Caco-2 (cell line): ENCODE measurements at regions not wholly inside any gene's neighbourhood (a gene's known extent, or its start where the extent isn't known, plus 50 kb on each side); places are given as distances from the start of the nearest gene placed in this dataset.

Experiments used
- BruUV-seq: library from RNA; stranded (reverse); fragments of 400-500 nt; replicated peaks from 2 replicates; lab custom pipeline; 2021; lab: Mats Ljungman, UMichigan
- CTCF ChIA-PET: fragments of 300-600 bp; sonication (Branson Sonifier 250); formaldehyde crosslinking; loops from one replicate; lab custom pipeline; 2022; ENCODE audit warnings: antibody characterized with exemption; lab: Charles Lee
- POLR2A ChIA-PET: fragments of 300-600 bp; sonication (Branson Sonifier 250); formaldehyde crosslinking; loops from one replicate; lab custom pipeline; 2022; ENCODE audit warnings: antibody characterized with exemption; lab: Charles Lee
- DNase-seq, 2 experiments: peaks; one replicate each; pipeline versions ENCODE4 v3.0.0 to v3.0.0-alpha.2; 2020 to 2022
- H3K27me3 ChIP-seq: replicated peaks from 2 replicates; pipeline ENCODE4 v1.6.0; 2011; ENCODE audit warnings: low read length; ENCODE audit not compliant: control insufficient read depth, insufficient read depth
- H3K36me3 ChIP-seq: 2 replicates; pipeline ENCODE4 v1.5.1; 2011; ENCODE audit warnings: low read length; ENCODE audit not compliant: control insufficient read depth, insufficient read depth
- H3K4me1 ChIP-seq: fragments of 250-450 bp; sonication (Bioruptor Pico); 2 replicates; pipeline ENCODE4 v1.5.1; 2020; ENCODE audit warnings: mild to moderate bottlenecking
- H3K4me3 ChIP-seq: 2 replicates; pipeline ENCODE4 v1.5.1; 2011; ENCODE audit warnings: low read depth, mild to moderate bottlenecking, control low read depth, low read length
- H3K9me3 ChIP-seq: fragments of 250-450 bp; sonication (Bioruptor Pico); 2 replicates; pipeline ENCODE4 v1.5.1; 2020; ENCODE audit warnings: mild to moderate bottlenecking, moderate library complexity
- H3K27ac Mint-ChIP-seq: one replicate; pipeline ENCODE4 v1.8.0; 2022; ENCODE audit warnings: mixed read lengths; ENCODE audit not compliant: unreplicated experiment
- H3K27me3 Mint-ChIP-seq: one replicate; pipeline ENCODE4 v1.8.0; 2022; ENCODE audit warnings: mixed read lengths; ENCODE audit not compliant: insufficient read depth, unreplicated experiment
- H3K36me3 Mint-ChIP-seq: one replicate; pipeline ENCODE4 v1.8.0; 2022; ENCODE audit warnings: mild to moderate bottlenecking, mixed read lengths; ENCODE audit not compliant: insufficient read depth, unreplicated experiment
- H3K4me1 Mint-ChIP-seq: one replicate; pipeline ENCODE4 v1.8.0; 2022; ENCODE audit warnings: low read depth, mixed read lengths; ENCODE audit not compliant: unreplicated experiment
- H3K4me3 Mint-ChIP-seq: one replicate; pipeline ENCODE4 v1.8.0; 2022; ENCODE audit warnings: mild to moderate bottlenecking, moderate library complexity, mixed read lengths; ENCODE audit not compliant: unreplicated experiment
- H3K9me3 Mint-ChIP-seq: one replicate; pipeline ENCODE4 v1.8.0; 2022; ENCODE audit warnings: mixed read lengths; ENCODE audit not compliant: unreplicated experiment
- intact Hi-C: fragments of 100-400 bp; cut with micrococcal nuclease; formaldehyde crosslinking; loops from one replicate; pipeline ENCODE4 v1.10.0; 2022; ENCODE audit not compliant: unreplicated experiment
- TF ChIP-seq, protein P1 (sequence below), 2 experiments: fragments of 200-600 bp in 1 of 2; IDR thresholded peaks; 1 replicate in 1 of 2; 2 replicates in 1 of 2; pipeline versions ENCODE4 v1.5.1 to v1.8.0; 2011 to 2022; ENCODE audit warnings: antibody characterized with exemption in 1 of 2, control low read depth in 1 of 2, inconsistent platforms in 1 of 2, low read depth in 1 of 2, low read length in 1 of 2, mild to moderate bottlenecking in 1 of 2, moderate library complexity in 1 of 2; ENCODE audit not compliant: insufficient read depth in 1 of 2, severe bottlenecking in 1 of 2, unreplicated experiment in 1 of 2

DNA sequence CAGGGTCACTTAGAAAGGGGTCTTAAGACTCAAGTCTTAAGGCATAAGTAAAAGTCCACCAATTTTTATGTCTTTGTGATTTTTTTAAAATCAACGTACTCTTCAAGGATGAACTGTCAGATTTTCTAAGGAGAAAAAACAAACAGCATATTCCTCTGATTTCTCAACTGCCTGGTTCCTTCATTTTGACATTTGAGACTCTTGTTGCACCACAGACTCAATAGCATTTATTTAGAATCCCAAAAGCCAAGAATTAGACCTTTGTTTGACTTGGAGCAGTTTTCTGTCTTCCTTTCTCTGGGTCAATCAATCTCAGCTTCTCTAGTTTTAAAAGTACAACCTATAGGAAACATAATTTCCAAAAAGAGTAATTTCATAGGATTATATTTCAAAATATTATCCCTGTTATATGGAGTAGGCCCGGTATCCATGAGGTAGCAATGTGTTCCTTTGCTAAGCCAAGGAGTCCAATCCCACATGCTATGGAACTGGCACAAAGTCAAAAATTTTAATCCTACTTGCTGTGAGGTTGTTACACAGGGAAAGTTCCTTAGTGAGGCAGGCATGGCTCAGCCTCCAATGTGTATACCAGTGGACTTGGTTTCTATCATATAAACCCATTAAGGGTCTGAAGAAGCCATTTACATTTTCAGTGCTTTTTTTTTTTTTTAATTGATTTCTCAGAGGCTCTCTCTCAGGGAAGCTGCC, 405.7 kb downstream of the KIF16B start:
- peaks cover 6% of the 10 kb centered on the region for H3K27me3 Mint-ChIP-seq
- H3K9me3 Mint-ChIP-seq, result no peaks in the 10 kb centered on the region
- BruUV-seq, result no TSS peak
- H3K27ac Mint-ChIP-seq, result no peak overlapping the region
- ChIA-PET CTCF (no interaction called here), POLR2A (no interaction called here)
- TF ChIP-seq, protein P1, sequence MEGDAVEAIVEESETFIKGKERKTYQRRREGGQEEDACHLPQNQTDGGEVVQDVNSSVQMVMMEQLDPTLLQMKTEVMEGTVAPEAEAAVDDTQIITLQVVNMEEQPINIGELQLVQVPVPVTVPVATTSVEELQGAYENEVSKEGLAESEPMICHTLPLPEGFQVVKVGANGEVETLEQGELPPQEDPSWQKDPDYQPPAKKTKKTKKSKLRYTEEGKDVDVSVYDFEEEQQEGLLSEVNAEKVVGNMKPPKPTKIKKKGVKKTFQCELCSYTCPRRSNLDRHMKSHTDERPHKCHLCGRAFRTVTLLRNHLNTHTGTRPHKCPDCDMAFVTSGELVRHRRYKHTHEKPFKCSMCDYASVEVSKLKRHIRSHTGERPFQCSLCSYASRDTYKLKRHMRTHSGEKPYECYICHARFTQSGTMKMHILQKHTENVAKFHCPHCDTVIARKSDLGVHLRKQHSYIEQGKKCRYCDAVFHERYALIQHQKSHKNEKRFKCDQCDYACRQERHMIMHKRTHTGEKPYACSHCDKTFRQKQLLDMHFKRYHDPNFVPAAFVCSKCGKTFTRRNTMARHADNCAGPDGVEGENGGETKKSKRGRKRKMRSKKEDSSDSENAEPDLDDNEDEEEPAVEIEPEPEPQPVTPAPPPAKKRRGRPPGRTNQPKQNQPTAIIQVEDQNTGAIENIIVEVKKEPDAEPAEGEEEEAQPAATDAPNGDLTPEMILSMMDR (IDR thresholded peaks at IDR 0.05; ENCODE audit: insufficient read depth in 1 of 2, low read depth in 1 of 2, low read length in 1 of 2, severe bottlenecking in 1 of 2, unreplicated experiment in 1 of 2), result no peak
- H3K36me3 Mint-ChIP-seq, result no peaks in the 10 kb centered on the region
- intact Hi-C loops, result no loop called here
- H3K27me3 ChIP-seq, result peaks cover 1% of the 10 kb centered on the region
- no peaks in the 10 kb centered on the region for H3K9me3 ChIP-seq
- no peaks in the 10 kb centered on the region for H3K4me1 ChIP-seq
- H3K4me3 ChIP-seq, result no peak overlapping the region
- no peak overlapping the region for H3K4me3 Mint-ChIP-seq
- H3K4me1 Mint-ChIP-seq, result no peaks in the 10 kb centered on the region
- no peaks in the 10 kb centered on the region for H3K36me3 ChIP-seq
- no peak for DNase-seq

DNA sequence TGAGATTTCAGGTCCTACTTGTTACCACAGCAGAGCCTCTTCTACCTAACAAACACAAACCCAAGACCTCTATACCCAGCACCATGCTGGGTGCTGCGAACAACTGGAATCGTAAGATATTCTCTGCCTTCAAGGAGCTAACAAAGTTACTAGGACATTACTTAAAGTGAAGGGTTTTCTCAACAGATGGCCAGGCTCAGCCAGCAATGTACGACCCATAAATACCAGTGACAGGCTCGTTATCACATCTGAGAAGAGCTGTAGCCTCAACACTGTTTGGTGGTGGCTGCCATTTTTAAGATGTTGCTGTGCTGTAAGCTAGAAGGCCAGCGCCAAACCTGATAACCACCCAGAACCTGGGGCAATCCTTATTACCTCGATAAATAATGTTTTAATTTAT, 406.5 kb downstream of the KIF16B start:
- TF ChIP-seq, protein P1 (IDR thresholded peaks at IDR 0.05; ENCODE audit: insufficient read depth in 1 of 2, low read depth in 1 of 2, low read length in 1 of 2, severe bottlenecking in 1 of 2, unreplicated experiment in 1 of 2), result no peak
- Mint-ChIP-seq H3K4me1 (no peaks in the 10 kb centered on the region), H3K27me3 (peaks cover 2% of the 10 kb centered on the region), H3K4me3 (no peak overlapping the region), H3K9me3 (no peaks in the 10 kb centered on the region), H3K27ac (no peak overlapping the region), H3K36me3 (no peaks in the 10 kb centered on the region)
- intact Hi-C loops, result no loop called here
- Histone ChIP-seq H3K4me1 (no peaks in the 10 kb centered on the region), H3K4me3 (no peak overlapping the region), H3K9me3 (no peaks in the 10 kb centered on the region), H3K36me3 (no peaks in the 10 kb centered on the region), H3K27me3 (peaks cover 1% of the 10 kb centered on the region)
- ChIA-PET POLR2A (no interaction called here), CTCF (no interaction called here)
- no TSS peak for BruUV-seq
- no peak for DNase-seq

DNA sequence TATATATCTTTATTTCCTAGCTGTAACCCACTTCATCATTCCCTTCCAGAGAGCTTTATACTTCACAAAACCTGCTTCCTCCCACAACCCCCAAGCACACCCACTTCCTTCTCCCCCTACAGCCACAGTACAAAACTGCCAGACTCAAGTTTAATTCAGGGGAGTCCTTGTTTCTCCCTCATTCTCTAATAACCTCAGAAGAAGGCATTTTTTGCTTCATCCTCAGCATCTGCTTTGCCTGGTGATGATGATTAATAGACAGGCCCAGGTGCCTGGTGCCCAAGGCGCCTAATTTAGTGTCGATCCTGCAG, 414.3 kb downstream of the KIF16B start:
- Mint-ChIP-seq H3K27ac (no peak overlapping the region), H3K27me3 (no peaks in the 10 kb centered on the region), H3K4me3 (no peak overlapping the region), H3K9me3 (peaks cover 7% of the 10 kb centered on the region), H3K4me1 (peaks cover 6% of the 10 kb centered on the region), H3K36me3 (no peaks in the 10 kb centered on the region)
- Histone ChIP-seq H3K27me3 (no peaks in the 10 kb centered on the region), H3K9me3 (no peaks in the 10 kb centered on the region), H3K4me1 (no peaks in the 10 kb centered on the region), H3K4me3 (no peak overlapping the region), H3K36me3 (no peaks in the 10 kb centered on the region)
- intact Hi-C loops, result no loop called here
- CTCF ChIA-PET, result no interaction called here
- POLR2A ChIA-PET, result no interaction called here
- TF ChIP-seq, protein P1 (IDR thresholded peaks at IDR 0.05; ENCODE audit: insufficient read depth in 1 of 2, low read depth in 1 of 2, low read length in 1 of 2, severe bottlenecking in 1 of 2, unreplicated experiment in 1 of 2), result no peak
- BruUV-seq, result no TSS peak
- DNase-seq, result no peak
